ENCODE measurements at regions not wholly inside any gene's neighbourhood (a gene's known extent, or its start where the extent isn't known, plus 50 kb on each side); places are given as distances from the start of the nearest gene placed in this dataset.
"Not testable (repeated sequence)": the region's sequence is repeated elsewhere in the genome, so short reads cannot be mapped to it uniquely, and the experiment has no call there.

DNA sequence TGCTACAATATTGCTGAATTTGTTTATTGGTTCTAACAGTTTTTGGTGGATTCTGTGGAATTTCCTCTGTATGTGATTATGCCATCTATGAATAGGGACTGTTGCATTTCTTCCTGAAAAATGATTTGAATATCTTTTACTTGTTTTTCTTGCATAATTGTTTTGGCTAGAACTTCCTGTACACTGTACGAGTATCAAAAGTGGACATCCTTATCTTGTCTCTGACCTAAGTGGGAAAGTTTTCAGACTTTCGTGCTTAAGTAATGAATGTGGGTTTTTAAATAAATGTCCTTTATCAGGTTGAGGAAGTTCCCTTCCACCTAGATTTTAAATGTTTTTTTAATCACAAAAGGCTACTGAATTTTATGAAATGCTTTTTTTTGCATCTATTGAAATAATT lies 203.8 kb upstream of the ATP10A start:
- H3K9me3 ChIP-seq (ENCODE audit: severe bottlenecking) = no peaks in the 10 kb centered on the region
- H3K4me1 ChIP-seq (ENCODE audit: insufficient read depth, poor library complexity, severe bottlenecking) = no peaks in the 10 kb centered on the region
- TF ChIP-seq, protein P1, sequence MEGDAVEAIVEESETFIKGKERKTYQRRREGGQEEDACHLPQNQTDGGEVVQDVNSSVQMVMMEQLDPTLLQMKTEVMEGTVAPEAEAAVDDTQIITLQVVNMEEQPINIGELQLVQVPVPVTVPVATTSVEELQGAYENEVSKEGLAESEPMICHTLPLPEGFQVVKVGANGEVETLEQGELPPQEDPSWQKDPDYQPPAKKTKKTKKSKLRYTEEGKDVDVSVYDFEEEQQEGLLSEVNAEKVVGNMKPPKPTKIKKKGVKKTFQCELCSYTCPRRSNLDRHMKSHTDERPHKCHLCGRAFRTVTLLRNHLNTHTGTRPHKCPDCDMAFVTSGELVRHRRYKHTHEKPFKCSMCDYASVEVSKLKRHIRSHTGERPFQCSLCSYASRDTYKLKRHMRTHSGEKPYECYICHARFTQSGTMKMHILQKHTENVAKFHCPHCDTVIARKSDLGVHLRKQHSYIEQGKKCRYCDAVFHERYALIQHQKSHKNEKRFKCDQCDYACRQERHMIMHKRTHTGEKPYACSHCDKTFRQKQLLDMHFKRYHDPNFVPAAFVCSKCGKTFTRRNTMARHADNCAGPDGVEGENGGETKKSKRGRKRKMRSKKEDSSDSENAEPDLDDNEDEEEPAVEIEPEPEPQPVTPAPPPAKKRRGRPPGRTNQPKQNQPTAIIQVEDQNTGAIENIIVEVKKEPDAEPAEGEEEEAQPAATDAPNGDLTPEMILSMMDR (IDR thresholded peaks at IDR 0.05; ENCODE audit: poor library complexity, severe bottlenecking) = no peak
- H3K4me3 ChIP-seq (ENCODE audit: severe bottlenecking) = no peak overlapping the region
- DNase-seq (ENCODE audit: low spot score) (no peak), ATAC-seq (ENCODE audit: low read depth) (no peak)
- peaks cover 26% of the 10 kb centered on the region for H3K27me3 ChIP-seq (ENCODE audit: insufficient read depth, poor library complexity, severe bottlenecking)
- no peak overlapping the region for H3K27ac ChIP-seq (ENCODE audit: poor library complexity, severe bottlenecking)
- H3K36me3 ChIP-seq (ENCODE audit: low read depth) = no peaks in the 10 kb centered on the region

DNA sequence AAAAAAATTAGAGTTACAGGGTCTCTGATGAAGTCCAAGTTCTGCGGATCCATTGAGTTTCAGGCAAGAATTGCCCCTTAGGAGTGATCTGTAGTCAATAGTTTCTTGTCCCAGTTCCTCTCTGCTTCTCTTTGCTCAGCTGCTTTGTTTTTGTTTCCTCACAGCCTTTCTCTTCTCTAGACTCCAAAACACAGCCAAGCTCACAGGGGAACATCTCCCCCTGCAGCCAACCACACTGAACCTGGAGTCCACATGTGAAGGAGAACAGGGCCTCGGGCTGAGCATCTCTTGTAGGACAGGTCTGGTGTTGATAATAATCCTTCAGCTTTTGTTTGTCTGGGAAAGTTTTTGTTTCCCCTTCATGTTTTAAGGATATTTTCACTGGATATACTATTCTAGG lies 202.6 kb upstream of the ATP10A start:
- TF ChIP-seq, protein P1 (IDR thresholded peaks at IDR 0.05; ENCODE audit: poor library complexity, severe bottlenecking) = no peak
- no peaks in the 10 kb centered on the region for H3K4me1 ChIP-seq (ENCODE audit: insufficient read depth, poor library complexity, severe bottlenecking)
- peaks cover 31% of the 10 kb centered on the region for H3K27me3 ChIP-seq (ENCODE audit: insufficient read depth, poor library complexity, severe bottlenecking)
- H3K36me3 ChIP-seq (ENCODE audit: low read depth) = no peaks in the 10 kb centered on the region
- no peaks in the 10 kb centered on the region for H3K9me3 ChIP-seq (ENCODE audit: severe bottlenecking)
- DNase-seq (ENCODE audit: low spot score) (no peak), ATAC-seq (ENCODE audit: low read depth) (0 out of 3 replicates have a peak, but pooled peaks have one; percentile 23)
- H3K27ac ChIP-seq (ENCODE audit: poor library complexity, severe bottlenecking) = no peak overlapping the region
- no peak overlapping the region for H3K4me3 ChIP-seq (ENCODE audit: severe bottlenecking)

DNA sequence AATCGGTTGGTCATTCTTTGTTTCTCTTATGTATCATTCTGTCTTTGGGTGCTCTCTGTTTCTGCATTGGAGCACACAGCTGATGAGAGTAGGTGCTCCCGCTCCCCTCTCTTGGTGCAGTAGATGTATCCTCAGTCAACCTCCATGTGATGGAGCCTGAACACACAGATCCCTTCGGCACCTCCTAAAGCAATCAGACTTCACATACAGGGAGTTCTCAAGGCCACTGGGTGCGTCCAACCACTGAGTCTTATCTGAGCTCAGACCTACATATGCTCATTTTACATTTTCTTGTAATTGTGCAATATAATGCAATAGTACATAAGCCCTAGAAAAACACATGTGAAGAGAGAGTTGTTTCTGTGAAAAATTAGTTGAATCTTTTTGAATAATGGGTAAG lies 198.1 kb upstream of the ATP10A start:
- DNase-seq (ENCODE audit: low spot score) = no peak
- ATAC-seq (ENCODE audit: low read depth) = no peak
- TF ChIP-seq, protein P1 (IDR thresholded peaks at IDR 0.05; ENCODE audit: poor library complexity, severe bottlenecking) = no peak
- H3K27me3 ChIP-seq (ENCODE audit: insufficient read depth, poor library complexity, severe bottlenecking) = peaks cover 7% of the 10 kb centered on the region
- H3K27ac ChIP-seq (ENCODE audit: poor library complexity, severe bottlenecking) = no peak overlapping the region
- no peaks in the 10 kb centered on the region for H3K4me1 ChIP-seq (ENCODE audit: insufficient read depth, poor library complexity, severe bottlenecking)
- H3K36me3 ChIP-seq (ENCODE audit: low read depth) = no peaks in the 10 kb centered on the region
- no peak overlapping the region for H3K4me3 ChIP-seq (ENCODE audit: severe bottlenecking)
- peaks cover 3% of the 10 kb centered on the region for H3K9me3 ChIP-seq (ENCODE audit: severe bottlenecking)

DNA sequence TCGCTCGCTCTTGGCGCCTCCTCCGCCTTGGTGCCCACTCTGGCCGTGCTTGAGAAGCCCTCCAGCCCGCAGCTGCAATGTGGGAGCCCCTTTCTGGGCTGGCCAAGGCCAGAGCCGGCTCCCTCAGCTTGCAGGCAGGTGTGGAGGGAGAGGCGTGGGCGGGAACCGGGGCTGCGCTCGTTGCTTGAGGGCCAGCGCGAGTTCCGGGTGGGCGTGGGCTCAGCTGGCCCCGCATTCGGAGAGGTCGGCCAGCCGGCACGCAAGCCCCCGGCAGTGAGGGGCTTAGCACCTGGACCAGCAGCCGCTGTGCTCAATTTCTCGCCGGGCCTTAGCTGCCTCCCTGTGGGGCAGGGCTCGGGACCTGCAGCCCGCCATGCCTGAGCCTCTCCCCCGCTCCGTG lies 193.6 kb upstream of the ATP10A start:
- DNase-seq (ENCODE audit: low spot score); H3K9me3 ChIP-seq (ENCODE audit: severe bottlenecking); H3K36me3 ChIP-seq (ENCODE audit: low read depth); H3K27ac ChIP-seq (ENCODE audit: poor library complexity, severe bottlenecking); H3K4me3 ChIP-seq (ENCODE audit: severe bottlenecking); H3K4me1 ChIP-seq (ENCODE audit: insufficient read depth, poor library complexity, severe bottlenecking); ATAC-seq (ENCODE audit: low read depth): not testable (repeated sequence)
- H3K27me3 ChIP-seq (ENCODE audit: insufficient read depth, poor library complexity, severe bottlenecking) = peaks cover 28% of the 10 kb centered on the region

DNA sequence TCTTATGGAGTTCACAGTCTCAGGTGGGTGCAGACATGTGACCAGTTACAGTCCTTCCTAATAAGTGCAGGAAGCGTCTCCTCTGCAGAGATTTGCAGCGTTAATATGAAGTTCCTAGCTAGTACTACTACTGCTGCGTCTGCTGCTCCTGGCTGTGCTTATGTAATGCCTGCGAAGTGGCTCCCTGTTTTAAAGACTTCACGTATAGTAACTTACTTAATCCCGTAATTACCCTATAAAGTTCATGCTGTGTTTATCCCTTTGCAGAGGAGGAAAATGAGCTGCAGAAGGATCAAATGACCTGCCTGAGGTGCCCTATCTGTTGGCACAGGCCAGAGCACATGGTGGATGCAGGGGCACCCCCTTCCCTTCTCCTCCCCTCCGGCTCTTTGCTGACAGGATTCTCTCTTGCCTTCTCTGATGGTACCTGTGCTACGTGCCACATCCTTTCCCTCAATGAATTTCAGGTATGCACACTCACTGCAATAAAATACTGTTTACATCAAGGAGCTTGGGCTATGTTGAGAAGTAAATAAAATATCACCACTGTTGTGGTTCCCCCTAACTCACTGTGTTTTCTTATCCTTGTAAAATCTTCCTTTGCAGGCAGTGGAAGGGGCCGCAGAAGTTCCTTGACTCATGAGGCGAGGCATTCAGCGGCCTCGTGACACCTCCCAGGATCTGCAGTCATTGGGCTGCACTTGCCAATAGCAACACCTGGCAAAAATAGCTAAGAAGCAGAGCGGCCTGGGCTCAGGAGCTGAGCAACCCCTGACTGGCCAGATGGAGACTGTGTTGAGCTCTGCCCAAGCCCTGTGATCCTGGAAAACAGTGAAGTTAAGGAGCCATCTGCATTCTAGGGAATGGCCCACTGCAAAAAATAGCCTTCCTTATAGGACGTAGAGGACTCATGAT lies 188.9 kb upstream of the ATP10A start:
- DNase-seq (ENCODE audit: low spot score) (no peak), ATAC-seq (ENCODE audit: low read depth) (peak; percentile 41; the same call in 2 of the 3 replicates)
- Histone ChIP-seq H3K9me3 (ENCODE audit: severe bottlenecking) (no peaks in the 10 kb centered on the region), H3K27me3 (ENCODE audit: insufficient read depth, poor library complexity, severe bottlenecking) (peaks cover 21% of the 10 kb centered on the region), H3K4me1 (ENCODE audit: insufficient read depth, poor library complexity, severe bottlenecking) (no peaks in the 10 kb centered on the region), H3K27ac (ENCODE audit: poor library complexity, severe bottlenecking) (no peak overlapping the region), H3K36me3 (ENCODE audit: low read depth) (no peaks in the 10 kb centered on the region), H3K4me3 (ENCODE audit: severe bottlenecking) (no peak overlapping the region)
- TF ChIP-seq, protein P1 (IDR thresholded peaks at IDR 0.05; ENCODE audit: poor library complexity, severe bottlenecking) = no peak

All from RWPE2 (cell line).